Parathyroid adenoma (tissue), 2 donors: ENCODE measurements at regions not wholly inside any gene's neighbourhood (a gene's known extent, or its start where the extent isn't known, plus 50 kb on each side); places are given as distances from the start of the nearest gene placed in this dataset.

Source experiments
- H2AFZ ChIP-seq: fragments of 300-600 bp; sonication (generic); one replicate; pipeline ENCODE4 v1.7.0; 2017; ENCODE audit warnings: antibody characterized with exemption, mild to moderate bottlenecking
- H3K27ac ChIP-seq: fragments of 300-600 bp; sonication (generic); one replicate; pipeline ENCODE4 v1.7.0; 2017
- H3K27me3 ChIP-seq: fragments of 300-600 bp; sonication (generic); one replicate; pipeline ENCODE4 v1.7.0; 2017; ENCODE audit warnings: low read length; ENCODE audit not compliant: control insufficient read depth, insufficient read depth
- H3K36me3 ChIP-seq: fragments of 300-600 bp; sonication (generic); one replicate; pipeline ENCODE4 v1.7.0; 2017; ENCODE audit warnings: low read length; ENCODE audit not compliant: control insufficient read depth, insufficient read depth
- H3K4me1 ChIP-seq: fragments of 300-600 bp; sonication (generic); one replicate; pipeline ENCODE4 v1.7.0; 2017; ENCODE audit warnings: control low read depth
- H3K4me2 ChIP-seq: fragments of 300-600 bp; sonication (generic); one replicate; pipeline ENCODE4 v1.7.0; 2017; ENCODE audit warnings: low read length
- H3K4me3 ChIP-seq: fragments of 300-600 bp; sonication (generic); one replicate; pipeline ENCODE4 v1.7.0; 2017; ENCODE audit warnings: low read depth, low read length
- H3K79me2 ChIP-seq: fragments of 300-600 bp; sonication (generic); one replicate; pipeline ENCODE4 v1.7.0; 2017; ENCODE audit warnings: control low read depth
- H3K9ac ChIP-seq: fragments of 300-600 bp; sonication (generic); one replicate; pipeline ENCODE4 v1.7.0; 2017; ENCODE audit warnings: mild to moderate bottlenecking
- H3K9me3 ChIP-seq: fragments of 300-600 bp; sonication (generic); one replicate; pipeline ENCODE4 v1.7.0; 2017; ENCODE audit warnings: low read length; ENCODE audit not compliant: control insufficient read depth
- CTCF ChIP-seq: fragments of 300-600 bp; sonication (generic); IDR thresholded peaks from one replicate; pipeline ENCODE4 v1.7.0; 2017; ENCODE audit warnings: antibody characterized with exemption, mild to moderate bottlenecking
- donor health status: primary hyperparathyroidism.

GRCh38 chr9:13412331-13412730 lies 132.8 kb upstream of the MPDZ start:
- Histone ChIP-seq H3K9ac (no peak overlapping the region), H3K9me3 (no peaks in the 10 kb centered on the region), H3K4me2 (no peak overlapping the region), H3K27ac (no peak overlapping the region), H3K27me3 (no peaks in the 10 kb centered on the region), H3K36me3 (no peaks in the 10 kb centered on the region), H3K79me2 (no peaks in the 10 kb centered on the region), H3K4me1 (no peaks in the 10 kb centered on the region), H2AFZ (no peak overlapping the region), H3K4me3 (no peak overlapping the region)
- no peak for TF ChIP-seq CTCF

DNA sequence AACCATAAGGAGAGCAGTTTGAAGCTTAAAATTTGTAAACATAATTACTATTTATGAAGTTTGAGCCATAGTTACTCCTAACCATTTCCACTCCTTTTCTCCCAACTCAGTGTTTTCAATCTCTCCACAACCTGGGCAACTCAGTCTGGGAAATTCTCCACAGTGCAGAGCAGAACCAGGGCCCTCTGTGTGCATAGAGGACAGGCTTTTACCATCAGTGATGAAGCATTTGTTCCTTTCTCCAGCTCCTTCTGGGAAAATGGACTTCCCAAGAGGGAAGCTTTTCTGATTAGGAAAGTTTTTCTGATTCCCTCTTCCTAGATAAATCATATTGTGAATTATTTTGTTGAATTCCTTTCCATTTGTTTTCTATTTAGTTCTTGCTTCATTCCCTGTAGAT lies 132.3 kb upstream of the MPDZ start:
- no peak for TF ChIP-seq CTCF
- H3K4me2 ChIP-seq = no peak overlapping the region
- no peaks in the 10 kb centered on the region for H3K4me1 ChIP-seq
- no peaks in the 10 kb centered on the region for H3K27me3 ChIP-seq
- H3K9ac ChIP-seq = no peak overlapping the region
- H3K79me2 ChIP-seq = no peaks in the 10 kb centered on the region
- H3K4me3 ChIP-seq = no peak overlapping the region
- no peak overlapping the region for H3K27ac ChIP-seq
- no peak overlapping the region for H2AFZ ChIP-seq
- H3K36me3 ChIP-seq = no peaks in the 10 kb centered on the region
- no peaks in the 10 kb centered on the region for H3K9me3 ChIP-seq

DNA sequence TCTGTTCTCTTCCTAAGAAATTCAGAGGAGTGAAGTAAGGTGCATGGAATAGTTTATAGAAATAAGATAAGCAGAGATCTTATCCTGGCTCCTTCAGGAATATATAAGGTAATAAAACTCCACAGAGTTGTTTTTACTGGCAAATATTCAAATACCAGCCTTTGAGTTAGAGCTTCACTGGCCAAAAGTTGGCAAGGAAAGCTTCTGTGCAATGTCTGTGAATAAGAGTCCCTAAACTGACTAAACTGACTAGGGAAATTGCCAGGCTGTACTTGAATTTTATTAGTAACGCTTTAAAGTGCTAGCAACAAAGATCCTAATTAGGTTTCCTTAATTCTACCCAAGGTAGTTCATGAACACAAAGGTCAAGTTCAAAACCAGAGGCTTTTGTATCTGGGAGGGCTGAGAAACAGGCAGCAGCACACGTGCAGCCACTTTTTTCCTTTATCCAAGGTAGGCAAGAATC lies 131.1 kb upstream of the MPDZ start:
- H3K79me2 ChIP-seq = no peaks in the 10 kb centered on the region
- TF ChIP-seq CTCF = no peak
- no peaks in the 10 kb centered on the region for H3K27me3 ChIP-seq
- H3K36me3 ChIP-seq = no peaks in the 10 kb centered on the region
- H3K4me3 ChIP-seq = no peak overlapping the region
- H3K9me3 ChIP-seq = no peaks in the 10 kb centered on the region
- no peak overlapping the region for H2AFZ ChIP-seq
- no peak overlapping the region for H3K9ac ChIP-seq
- H3K27ac ChIP-seq = no peak overlapping the region
- no peak overlapping the region for H3K4me2 ChIP-seq
- no peaks in the 10 kb centered on the region for H3K4me1 ChIP-seq

DNA sequence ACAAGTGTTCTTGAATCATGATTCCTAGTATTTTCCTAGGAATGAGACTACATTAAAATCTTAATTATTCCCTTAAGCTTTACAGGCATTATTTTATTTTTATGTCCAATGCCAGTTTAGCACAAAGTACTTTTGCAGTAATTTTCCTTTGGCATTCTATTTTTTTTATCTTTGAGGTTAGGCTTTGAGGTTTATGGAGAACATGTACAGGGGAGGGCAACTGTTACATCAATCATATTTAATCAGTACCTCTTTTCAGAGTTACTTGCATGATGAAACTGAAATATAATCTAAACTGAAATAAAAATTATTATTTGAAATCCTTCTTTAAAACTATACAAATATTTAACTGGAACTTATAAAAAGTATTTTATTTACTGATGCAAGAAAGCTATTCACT lies 118.2 kb upstream of the MPDZ start:
- Histone ChIP-seq H3K27me3 (no peaks in the 10 kb centered on the region), H3K79me2 (no peaks in the 10 kb centered on the region), H3K4me1 (no peaks in the 10 kb centered on the region), H3K36me3 (no peaks in the 10 kb centered on the region), H3K9ac (no peak overlapping the region), H3K9me3 (no peaks in the 10 kb centered on the region), H3K27ac (no peak overlapping the region), H3K4me3 (no peak overlapping the region), H3K4me2 (no peak overlapping the region), H2AFZ (no peak overlapping the region)
- no peak for TF ChIP-seq CTCF

- Histone ChIP-seq H3K9me3 (no peaks in the 10 kb centered on the region), H3K4me3 (no peak overlapping the region), H2AFZ (no peak overlapping the region), H3K4me2 (no peak overlapping the region), H3K4me1 (no peaks in the 10 kb centered on the region), H3K36me3 (no peaks in the 10 kb centered on the region), H3K27ac (no peak overlapping the region), H3K79me2 (no peaks in the 10 kb centered on the region), H3K9ac (no peak overlapping the region), H3K27me3 (no peaks in the 10 kb centered on the region)
- no peak for TF ChIP-seq CTCF
Measured at GRCh38 chr9:13397220-13397619, 117.7 kb upstream of the MPDZ start.
